SK-N-SH (cell line): ENCODE measurements at regions not wholly inside any gene's neighbourhood (a gene's known extent, or its start where the extent isn't known, plus 50 kb on each side); places are given as distances from the start of the nearest gene placed in this dataset.
"Not testable (repeated sequence)": the region's sequence is repeated elsewhere in the genome, so short reads cannot be mapped to it uniquely, and the experiment has no call there.

Experiments used
- CTCF ChIA-PET: fragments of 300-600, 350-600 bp; formaldehyde crosslinking; extraction: SDS; loops from one replicate; lab custom pipeline; 2021; lab: Yijun Ruan, JAX
- POLR2A ChIA-PET: fragments of 350-600 bp; sonication (Branson Sonifier 250); formaldehyde crosslinking; extraction: SDS; loops from one replicate; lab custom pipeline; 2020; ENCODE audit warnings: antibody characterized with exemption, inconsistent platforms; lab: Yijun Ruan, JAX
- DNase-seq: peaks from one replicate; pipeline ENCODE4 v3.0.0; 2012
- H2AFZ ChIP-seq: fragments of 200-600 bp; sonication (generic); 2 replicates; pipeline ENCODE4 v1.8.1; 2016; ENCODE audit warnings: antibody characterized with exemption, mild to moderate bottlenecking, low read depth
- H3F3A ChIP-seq: fragments of 200-600 bp; sonication (generic); replicated peaks from 2 replicates; pipeline ENCODE3; 2016; ENCODE audit warnings: antibody characterized with exemption, mild to moderate bottlenecking; ENCODE audit not compliant: insufficient read depth
- H3K27ac ChIP-seq, 2 experiments: fragments of 200-500 bp in 1 of 2; fragments of 200-600 bp in 1 of 2; sonication (Bioruptor generic) in 1 of 2; sonication (generic), shearing (Covaris generic) in 1 of 2; 2 replicates each; pipeline versions ENCODE4 v1.5.1 to v1.6.1; 2014 to 2016; ENCODE audit warnings: low read depth in 2 of 2, inconsistent platforms in 1 of 2, low read length in 1 of 2, mild to moderate bottlenecking in 1 of 2, mixed read lengths in 1 of 2
- H3K27me3 ChIP-seq: fragments of 200-600 bp; sonication (generic), shearing (Covaris generic); 2 replicates; pipeline ENCODE4 v1.6.1; 2016; ENCODE audit warnings: mixed run types; ENCODE audit not compliant: insufficient read depth
- H3K36me3 ChIP-seq, 2 experiments: fragments of 200-500 bp in 1 of 2; fragments of 200-600 bp in 1 of 2; sonication (Bioruptor generic) in 1 of 2; sonication (generic) in 1 of 2; replicated peaks in 1 of 2; 2 replicates each; pipeline versions ENCODE3 to v1.5.1; 2014 to 2016; ENCODE audit warnings: low read length in 1 of 2, mild to moderate bottlenecking in 1 of 2; ENCODE audit not compliant: insufficient read depth in 2 of 2, control insufficient read depth in 1 of 2
- H3K4me1 ChIP-seq, 2 experiments: fragments of 200-500 bp in 1 of 2; fragments of 200-600 bp in 1 of 2; sonication (Bioruptor generic) in 1 of 2; sonication (generic), shearing (Covaris generic) in 1 of 2; 2 replicates each; pipeline versions ENCODE4 v1.5.1 to v1.6.1; 2014 to 2016; ENCODE audit warnings: low read depth in 1 of 2, low read length in 1 of 2, mixed run types in 1 of 2; ENCODE audit not compliant: insufficient read depth in 2 of 2, control insufficient read depth in 1 of 2
- H3K4me2 ChIP-seq: fragments of 200-600 bp; sonication (generic), shearing (Covaris generic); 2 replicates; pipeline ENCODE4 v1.6.1; 2017; ENCODE audit warnings: mixed run types
- H3K4me3 ChIP-seq, 2 experiments: fragments of 200-500 bp in 1 of 2; fragments of 200-600 bp in 1 of 2; sonication (Bioruptor generic) in 1 of 2; sonication (generic), shearing (Covaris generic) in 1 of 2; 2 replicates each; pipeline versions ENCODE4 v1.5.1 to v1.8.1; 2014 to 2016; ENCODE audit warnings: low read depth in 2 of 2, inconsistent platforms in 1 of 2, low read length in 1 of 2, mild to moderate bottlenecking in 1 of 2, mixed read lengths in 1 of 2, moderate library complexity in 1 of 2
- H3K79me2 ChIP-seq: fragments of 200-600 bp; sonication (generic); 2 replicates; pipeline ENCODE4 v1.8.1; 2017; ENCODE audit warnings: mild to moderate bottlenecking; ENCODE audit not compliant: insufficient read depth
- H3K9ac ChIP-seq: fragments of 200-600 bp; sonication (generic); 2 replicates; pipeline ENCODE4 v1.6.1; 2017; ENCODE audit warnings: mixed run types
- H3K9me2 ChIP-seq: fragments of 200-600 bp; sonication (generic); 2 replicates; pipeline ENCODE4 v1.6.1; 2017; ENCODE audit warnings: mixed run types
- H3K9me3 ChIP-seq: fragments of 200-600 bp; sonication (generic); 2 replicates; pipeline ENCODE4 v1.6.1; 2017; ENCODE audit warnings: mixed run types, mild to moderate bottlenecking, moderate library complexity
- H4K20me1 ChIP-seq: fragments of 200-600 bp; sonication (generic); 2 replicates; pipeline ENCODE4 v1.6.1; 2017; ENCODE audit warnings: mild to moderate bottlenecking, mixed run types; ENCODE audit not compliant: insufficient read depth
- FOSL2 ChIP-seq: IDR thresholded peaks from 2 replicates; pipeline ENCODE4 v1.4.0; 2012; ENCODE audit warnings: low read depth, mild to moderate bottlenecking, moderate library complexity, borderline replicate concordance
- FOXJ3 ChIP-seq: sonication (generic); formaldehyde crosslinking; IDR thresholded peaks from 2 replicates; pipeline ENCODE4 v1.5.1; 2020; ENCODE audit warnings: mild to moderate bottlenecking, missing genetic modification reagents
- FOXM1 ChIP-seq: IDR thresholded peaks from 2 replicates; pipeline ENCODE4 v1.4.0; 2012; ENCODE audit warnings: low read depth, mild to moderate bottlenecking
- GABPA ChIP-seq: IDR thresholded peaks from 2 replicates; pipeline ENCODE4 v1.4.0; 2012; ENCODE audit warnings: low read depth, mild to moderate bottlenecking
- JUND ChIP-seq: IDR thresholded peaks from 2 replicates; pipeline ENCODE4 v1.4.0; 2012
- NFIC ChIP-seq: IDR thresholded peaks from 2 replicates; pipeline ENCODE4 v1.4.0; 2012; ENCODE audit warnings: borderline replicate concordance
- RAD21 ChIP-seq: IDR thresholded peaks from 2 replicates; pipeline ENCODE4 v1.6.1; 2012; ENCODE audit warnings: mild to moderate bottlenecking, low read length
- RXRA ChIP-seq: IDR thresholded peaks from 2 replicates; pipeline ENCODE4 v1.4.0; 2012; ENCODE audit warnings: low read depth, mild to moderate bottlenecking, borderline replicate concordance
- SIN3A ChIP-seq: IDR thresholded peaks from 2 replicates; pipeline ENCODE4 v1.6.1; 2012; ENCODE audit warnings: low read depth, mild to moderate bottlenecking, low read length, moderate library complexity, borderline replicate concordance
- TCF12 ChIP-seq: IDR thresholded peaks from 2 replicates; pipeline ENCODE4 v1.4.0; 2012
- TEAD4 ChIP-seq: IDR thresholded peaks from 2 replicates; pipeline ENCODE4 v1.4.0; 2012; ENCODE audit warnings: mild to moderate bottlenecking, borderline replicate concordance; ENCODE audit not compliant: insufficient read depth
- WGBS: methylation state at CpG from one replicate; pipeline ENCODE4 v1.1.6; 2017; ENCODE audit warnings: low lambda C conversion rate; 5-methylcytosine and 5-hydroxymethylcytosine counted together
- TF ChIP-seq, protein P1 (sequence below): IDR thresholded peaks from 2 replicates; pipeline ENCODE4; 2012
- TF ChIP-seq, protein P2 (sequence below): IDR thresholded peaks from 2 replicates; pipeline ENCODE4 v1.4.0; 2012; ENCODE audit warnings: low read depth, borderline replicate concordance
- TF ChIP-seq, protein P3 (sequence below): IDR thresholded peaks from 2 replicates; pipeline ENCODE4 v1.6.1; 2012; ENCODE audit warnings: mild to moderate bottlenecking, low read depth, low read length, moderate library complexity
- TF ChIP-seq, protein P4 (sequence below): fragments of 150-350 bp; IDR thresholded peaks from 2 replicates; pipeline ENCODE4 v1.6.1; 2017; ENCODE audit warnings: antibody characterized with exemption, low read length, low read depth, borderline replicate concordance

DNA sequence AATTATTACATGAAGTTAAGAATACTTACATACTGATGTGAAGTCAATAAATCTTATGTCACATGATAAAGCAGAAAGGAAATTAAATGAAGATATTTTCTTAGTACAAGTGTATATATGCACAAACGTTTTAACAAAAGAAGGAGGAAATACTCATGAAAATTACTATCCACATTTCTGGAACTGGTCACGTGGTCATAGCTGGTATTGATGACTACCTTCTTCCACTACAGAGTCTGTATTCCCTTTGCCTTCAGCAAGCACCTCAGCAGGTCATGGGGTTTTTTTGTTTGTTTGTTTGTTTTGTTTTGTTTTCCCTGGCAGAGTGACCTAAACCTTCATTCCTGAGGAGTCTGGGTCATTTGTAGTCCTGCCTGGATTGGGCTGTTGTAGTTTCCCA, 174.9 kb upstream of the BANK1 start:
- Histone ChIP-seq H3K4me3 (no peak overlapping the region), H3K4me1 (no peaks in the 10 kb centered on the region), H3K27me3 (no peaks in the 10 kb centered on the region), H3K27ac (no peak overlapping the region), H3K9me3 (no peaks in the 10 kb centered on the region), H2AFZ (no peak overlapping the region), H4K20me1 (no peaks in the 10 kb centered on the region), H3K4me2 (no peak overlapping the region), H3K36me3 (no peaks in the 10 kb centered on the region), H3K9me2 (no peaks in the 10 kb centered on the region), H3F3A (peaks cover 2% of the 10 kb centered on the region), H3K9ac (no peak overlapping the region), H3K79me2 (no peaks in the 10 kb centered on the region)
- DNase-seq, result no peak
- CTCF ChIA-PET, result no interaction called here
- POLR2A ChIA-PET, result no interaction called here
- TF ChIP-seq, protein P1, sequence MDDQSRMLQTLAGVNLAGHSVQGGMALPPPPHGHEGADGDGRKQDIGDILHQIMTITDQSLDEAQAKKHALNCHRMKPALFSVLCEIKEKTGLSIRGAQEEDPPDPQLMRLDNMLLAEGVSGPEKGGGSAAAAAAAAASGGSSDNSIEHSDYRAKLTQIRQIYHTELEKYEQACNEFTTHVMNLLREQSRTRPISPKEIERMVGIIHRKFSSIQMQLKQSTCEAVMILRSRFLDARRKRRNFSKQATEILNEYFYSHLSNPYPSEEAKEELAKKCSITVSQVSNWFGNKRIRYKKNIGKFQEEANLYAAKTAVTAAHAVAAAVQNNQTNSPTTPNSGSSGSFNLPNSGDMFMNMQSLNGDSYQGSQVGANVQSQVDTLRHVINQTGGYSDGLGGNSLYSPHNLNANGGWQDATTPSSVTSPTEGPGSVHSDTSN, result no peak
- no peak for TF ChIP-seq FOSL2
- no peak for TF ChIP-seq NFIC
- TF ChIP-seq, protein P2, sequence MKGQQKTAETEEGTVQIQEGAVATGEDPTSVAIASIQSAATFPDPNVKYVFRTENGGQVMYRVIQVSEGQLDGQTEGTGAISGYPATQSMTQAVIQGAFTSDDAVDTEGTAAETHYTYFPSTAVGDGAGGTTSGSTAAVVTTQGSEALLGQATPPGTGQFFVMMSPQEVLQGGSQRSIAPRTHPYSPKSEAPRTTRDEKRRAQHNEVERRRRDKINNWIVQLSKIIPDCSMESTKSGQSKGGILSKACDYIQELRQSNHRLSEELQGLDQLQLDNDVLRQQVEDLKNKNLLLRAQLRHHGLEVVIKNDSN, result no peak
- no peak for TF ChIP-seq GABPA
- TF ChIP-seq, protein P3, sequence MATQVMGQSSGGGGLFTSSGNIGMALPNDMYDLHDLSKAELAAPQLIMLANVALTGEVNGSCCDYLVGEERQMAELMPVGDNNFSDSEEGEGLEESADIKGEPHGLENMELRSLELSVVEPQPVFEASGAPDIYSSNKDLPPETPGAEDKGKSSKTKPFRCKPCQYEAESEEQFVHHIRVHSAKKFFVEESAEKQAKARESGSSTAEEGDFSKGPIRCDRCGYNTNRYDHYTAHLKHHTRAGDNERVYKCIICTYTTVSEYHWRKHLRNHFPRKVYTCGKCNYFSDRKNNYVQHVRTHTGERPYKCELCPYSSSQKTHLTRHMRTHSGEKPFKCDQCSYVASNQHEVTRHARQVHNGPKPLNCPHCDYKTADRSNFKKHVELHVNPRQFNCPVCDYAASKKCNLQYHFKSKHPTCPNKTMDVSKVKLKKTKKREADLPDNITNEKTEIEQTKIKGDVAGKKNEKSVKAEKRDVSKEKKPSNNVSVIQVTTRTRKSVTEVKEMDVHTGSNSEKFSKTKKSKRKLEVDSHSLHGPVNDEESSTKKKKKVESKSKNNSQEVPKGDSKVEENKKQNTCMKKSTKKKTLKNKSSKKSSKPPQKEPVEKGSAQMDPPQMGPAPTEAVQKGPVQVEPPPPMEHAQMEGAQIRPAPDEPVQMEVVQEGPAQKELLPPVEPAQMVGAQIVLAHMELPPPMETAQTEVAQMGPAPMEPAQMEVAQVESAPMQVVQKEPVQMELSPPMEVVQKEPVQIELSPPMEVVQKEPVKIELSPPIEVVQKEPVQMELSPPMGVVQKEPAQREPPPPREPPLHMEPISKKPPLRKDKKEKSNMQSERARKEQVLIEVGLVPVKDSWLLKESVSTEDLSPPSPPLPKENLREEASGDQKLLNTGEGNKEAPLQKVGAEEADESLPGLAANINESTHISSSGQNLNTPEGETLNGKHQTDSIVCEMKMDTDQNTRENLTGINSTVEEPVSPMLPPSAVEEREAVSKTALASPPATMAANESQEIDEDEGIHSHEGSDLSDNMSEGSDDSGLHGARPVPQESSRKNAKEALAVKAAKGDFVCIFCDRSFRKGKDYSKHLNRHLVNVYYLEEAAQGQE, result no peak
- no peak for TF ChIP-seq TEAD4
- no peak for TF ChIP-seq FOXM1
- no peak for TF ChIP-seq TCF12
- no peak for TF ChIP-seq SIN3A
- TF ChIP-seq RXRA, result no peak
- no peak for TF ChIP-seq RAD21
- TF ChIP-seq FOXJ3 (CRISPR knock-in tag), result no peak
- TF ChIP-seq JUND, result no peak
- TF ChIP-seq, protein P4, sequence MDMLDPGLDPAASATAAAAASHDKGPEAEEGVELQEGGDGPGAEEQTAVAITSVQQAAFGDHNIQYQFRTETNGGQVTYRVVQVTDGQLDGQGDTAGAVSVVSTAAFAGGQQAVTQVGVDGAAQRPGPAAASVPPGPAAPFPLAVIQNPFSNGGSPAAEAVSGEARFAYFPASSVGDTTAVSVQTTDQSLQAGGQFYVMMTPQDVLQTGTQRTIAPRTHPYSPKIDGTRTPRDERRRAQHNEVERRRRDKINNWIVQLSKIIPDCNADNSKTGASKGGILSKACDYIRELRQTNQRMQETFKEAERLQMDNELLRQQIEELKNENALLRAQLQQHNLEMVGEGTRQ, result no peak
- WGBS, result 35% methylated on average over 2 of the region's 2 CpGs

DNA sequence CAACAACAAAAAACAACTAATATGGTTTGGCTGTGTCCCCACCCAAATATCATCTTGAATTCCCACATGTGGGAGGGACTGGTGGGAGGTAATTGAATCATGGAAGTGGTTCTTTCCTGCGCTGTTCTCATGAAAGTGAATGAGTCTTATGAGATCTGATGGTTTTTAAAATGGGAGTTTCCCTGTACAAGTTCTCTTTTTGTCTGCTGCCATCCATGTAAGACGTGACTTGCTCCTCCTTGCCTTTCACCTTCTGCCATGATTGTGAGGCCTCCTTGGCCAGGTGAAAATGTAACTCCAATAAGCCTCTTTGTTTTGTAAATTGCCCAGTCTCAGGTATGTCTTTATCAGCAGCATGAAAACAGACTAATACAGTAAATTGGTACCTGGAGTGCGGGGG, 183.5 kb upstream of the BANK1 start:
- H3K27ac ChIP-seq, H3K4me3 ChIP-seq, H3K9me3 ChIP-seq, H3K79me2 ChIP-seq, H4K20me1 ChIP-seq, H3F3A ChIP-seq, H3K27me3 ChIP-seq, CTCF ChIA-PET, H3K9me2 ChIP-seq, DNase-seq, H3K4me2 ChIP-seq, H3K4me1 ChIP-seq, H3K36me3 ChIP-seq, POLR2A ChIA-PET, H2AFZ ChIP-seq, H3K9ac ChIP-seq: not testable (repeated sequence)
- WGBS, result 86% methylated on average over 3 of the region's 3 CpGs
